H1 (cell line): ENCODE measurements at regions not wholly inside any gene's neighbourhood (a gene's known extent, or its start where the extent isn't known, plus 50 kb on each side); places are given as distances from the start of the nearest gene placed in this dataset.

ENCODE experiments used
- CTCF ChIA-PET: fragments of 300-600 bp; sonication (Branson Sonifier 250); formaldehyde crosslinking; loops from one replicate; lab custom pipeline; 2021; ENCODE audit not compliant: partially characterized antibody; lab: Charles Lee
- POLR2A ChIA-PET: fragments of 300-600 bp; sonication (Branson Sonifier 250); formaldehyde crosslinking; loops from one replicate; lab custom pipeline; 2021; ENCODE audit warnings: inconsistent platforms; ENCODE audit not compliant: partially characterized antibody; lab: Charles Lee
- DNase-seq, 2 experiments: peaks; one replicate each; pipeline versions ENCODE4 v3.0.0 to v3.0.0-alpha.2; 2010 to 2022; ENCODE audit warnings: low spot score in 2 of 2, low read depth in 1 of 2, mixed read lengths in 1 of 2
- FAIRE-seq: peaks from 2 replicates; lab custom pipeline; 2011; peaks lifted over from hg19 to GRCh38; lab: Jason Lieb, UNC
- H2AFZ ChIP-seq: 2 replicates; pipeline ENCODE4 v1.8.1; 2012; ENCODE audit warnings: low read length, inconsistent platforms
- H2AK5ac ChIP-seq: 2 replicates; pipeline ENCODE4 v1.6.1; 2013; ENCODE audit warnings: low read depth, low read length
- H2BK120ac ChIP-seq: replicated peaks from 2 replicates; pipeline ENCODE3; 2013; ENCODE audit warnings: low read depth, low read length, inconsistent platforms
- H2BK12ac ChIP-seq: 2 replicates; pipeline ENCODE4 v1.6.1; 2013; ENCODE audit warnings: low read depth, low read length
- H2BK15ac ChIP-seq: 2 replicates; pipeline ENCODE4 v1.6.1; 2013; ENCODE audit warnings: low read length
- H2BK20ac ChIP-seq: 2 replicates; pipeline ENCODE4 v1.6.1; 2013; ENCODE audit warnings: low read length
- H2BK5ac ChIP-seq: 2 replicates; pipeline ENCODE4 v1.6.1; 2013; ENCODE audit warnings: low read depth, low read length
- H3K14ac ChIP-seq: 2 replicates; pipeline ENCODE4 v1.6.1; 2013; ENCODE audit warnings: inconsistent platforms; ENCODE audit not compliant: insufficient read length
- H3K18ac ChIP-seq: 2 replicates; pipeline ENCODE4 v1.6.1; 2013; ENCODE audit warnings: low read length; ENCODE audit errors: extremely low read depth
- H3K23ac ChIP-seq: 2 replicates; pipeline ENCODE4 v1.6.1; 2013; ENCODE audit warnings: inconsistent platforms; ENCODE audit not compliant: insufficient read length
- H3K23me2 ChIP-seq: 2 replicates; pipeline ENCODE4 v1.6.1; 2013; ENCODE audit warnings: low read depth, low read length
- H3K27ac ChIP-seq: 2 replicates; pipeline ENCODE4 v1.6.1; 2011; ENCODE audit warnings: low read depth, low read length, inconsistent platforms
- H3K27me3 ChIP-seq, 4 experiments: replicated peaks in 1 of 4; 1 replicate in 1 of 4; 2 replicates in 3 of 4; pipeline versions ENCODE4 v1.6.1 to v1.8.1; 2011 to 2013; ENCODE audit warnings: low read length in 3 of 4, mild to moderate bottlenecking in 3 of 4, inconsistent platforms in 2 of 4, mixed read lengths in 2 of 4, moderate library complexity in 1 of 4; ENCODE audit not compliant: control insufficient read depth in 3 of 4, insufficient read depth in 3 of 4; ENCODE audit errors: extremely low read depth in 1 of 4
- H3K36me3 ChIP-seq, 4 experiments: 2 replicates each; pipeline versions ENCODE4 v1.6.1 to v1.8.1; 2011 to 2013; ENCODE audit warnings: mild to moderate bottlenecking in 4 of 4, low read length in 3 of 4, moderate library complexity in 2 of 4, control low read depth in 1 of 4, inconsistent platforms in 1 of 4; ENCODE audit not compliant: insufficient read depth in 4 of 4, control insufficient read depth in 2 of 4
- H3K4ac ChIP-seq: replicated peaks from 2 replicates; pipeline ENCODE3; 2013; ENCODE audit warnings: low read length, low read depth, mixed read lengths, inconsistent platforms; ENCODE audit not compliant: insufficient read length
- H3K4me1 ChIP-seq, 4 experiments: replicated peaks in 1 of 4; 1 replicate in 1 of 4; 2 replicates in 3 of 4; pipeline versions ENCODE4 v1.6.1 to v1.8.1; 2011 to 2013; ENCODE audit warnings: low read length in 3 of 4, inconsistent platforms in 2 of 4, mixed read lengths in 1 of 4; ENCODE audit not compliant: insufficient read depth in 4 of 4, control insufficient read depth in 3 of 4
- H3K4me2 ChIP-seq, 2 experiments: 2 replicates each; pipeline versions ENCODE4 v1.6.1 to v1.8.1; 2011 to 2013; ENCODE audit warnings: low read depth in 2 of 2, low read length in 2 of 2, control low read depth in 1 of 2, inconsistent platforms in 1 of 2, mild to moderate bottlenecking in 1 of 2; ENCODE audit not compliant: insufficient read depth in 1 of 2
- H3K4me3 ChIP-seq, 4 experiments: fragments of 200-600, 300-600 bp in 1 of 4; sonication (generic), shearing (Covaris generic), sonication (Bioruptor Twin) in 1 of 4; 2 replicates each; pipeline versions ENCODE4 v1.5.1 to v1.8.1; 2011 to 2016; ENCODE audit warnings: low read length in 4 of 4, low read depth in 3 of 4, control low read depth in 2 of 4, inconsistent platforms in 2 of 4, mild to moderate bottlenecking in 2 of 4, mixed read lengths in 1 of 4, moderate library complexity in 1 of 4; ENCODE audit not compliant: insufficient read depth in 2 of 4; ENCODE audit errors: extremely low read depth in 1 of 4
- H3K56ac ChIP-seq: replicated peaks from 2 replicates; pipeline ENCODE3; 2013; ENCODE audit warnings: low read depth, mild to moderate bottlenecking, mixed read lengths, low read length, inconsistent platforms; ENCODE audit not compliant: insufficient read length
- H3K79me1 ChIP-seq: 2 replicates; pipeline ENCODE4 v1.6.1; 2013; ENCODE audit warnings: low read depth, low read length, control low read depth
- H3K79me2 ChIP-seq, 2 experiments: 2 replicates each; pipeline versions ENCODE4 v1.6.1 to v1.8.1; 2012 to 2013; ENCODE audit warnings: low read length in 2 of 2, mild to moderate bottlenecking in 2 of 2, inconsistent platforms in 1 of 2; ENCODE audit not compliant: insufficient read depth in 2 of 2, control insufficient read depth in 1 of 2
- H3K9ac ChIP-seq, 4 experiments: replicated peaks in 1 of 4; 1 replicate in 1 of 4; 2 replicates in 3 of 4; pipeline versions ENCODE4 v1.6.1 to v1.8.1; 2011 to 2013; ENCODE audit warnings: low read depth in 3 of 4, low read length in 3 of 4, control low read depth in 2 of 4, mild to moderate bottlenecking in 2 of 4, moderate library complexity in 2 of 4, inconsistent platforms in 1 of 4; ENCODE audit errors: extremely low read depth in 1 of 4
- H3K9me3 ChIP-seq, 2 experiments: 2 replicates each; pipeline versions ENCODE4 v1.6.1 to v1.8.1; 2012 to 2013; ENCODE audit warnings: mild to moderate bottlenecking in 2 of 2, moderate library complexity in 2 of 2, control low read depth in 1 of 2, inconsistent platforms in 1 of 2, low read depth in 1 of 2, low read length in 1 of 2, mixed read lengths in 1 of 2; ENCODE audit not compliant: insufficient read depth in 2 of 2
- H4K20me1 ChIP-seq, 2 experiments: replicated peaks in 1 of 2; 2 replicates each; pipeline versions ENCODE3 to v1.8.1; 2011 to 2013; ENCODE audit warnings: inconsistent platforms in 2 of 2, low read length in 2 of 2, mild to moderate bottlenecking in 1 of 2; ENCODE audit not compliant: insufficient read depth in 2 of 2, control insufficient read depth in 1 of 2
- H4K5ac ChIP-seq: 2 replicates; pipeline ENCODE4 v1.6.1; 2013; ENCODE audit warnings: low read length, low read depth, mixed read lengths, inconsistent platforms; ENCODE audit not compliant: insufficient read length
- H4K8ac ChIP-seq: 2 replicates; pipeline ENCODE4 v1.8.0; 2013; ENCODE audit warnings: mild to moderate bottlenecking, moderate library complexity, low read length, inconsistent platforms; ENCODE audit not compliant: insufficient read depth; ENCODE audit errors: extremely low read depth
- H4K91ac ChIP-seq: replicated peaks from 2 replicates; pipeline ENCODE3; 2013; ENCODE audit warnings: low read length, mixed read lengths, inconsistent platforms; ENCODE audit not compliant: insufficient read length
- BCL11A ChIP-seq, 2 experiments: IDR thresholded peaks; one replicate each; pipeline ENCODE4 v1.6.1; 2011; ENCODE audit warnings: low read depth in 2 of 2, low read length in 2 of 2, mild to moderate bottlenecking in 2 of 2
- CHD1 ChIP-seq: IDR thresholded peaks from 2 replicates; pipeline ENCODE4 v1.6.1; 2012; ENCODE audit warnings: low read depth, low read length, improper control_type of control experiment
- GABPA ChIP-seq: IDR thresholded peaks from 2 replicates; pipeline ENCODE4 v1.6.1; 2011; ENCODE audit warnings: mild to moderate bottlenecking, low read length, moderate library complexity, borderline replicate concordance; ENCODE audit not compliant: insufficient read depth
- NANOG ChIP-seq: IDR thresholded peaks from 2 replicates; pipeline ENCODE4 v1.6.1; 2011; ENCODE audit warnings: low read length, low read depth, mild to moderate bottlenecking, inconsistent platforms; ENCODE audit not compliant: insufficient read depth, poor library complexity, severe bottlenecking
- SAP30 ChIP-seq: fragments of 300-600 bp; sonication (generic); IDR thresholded peaks from 2 replicates; pipeline ENCODE4 v1.7.1; 2012; ENCODE audit warnings: low read length, moderate library complexity, mild to moderate bottlenecking, inconsistent platforms; ENCODE audit not compliant: insufficient read depth, insufficient replicate concordance
- SIRT6 ChIP-seq: IDR thresholded peaks from one replicate; pipeline ENCODE4 v1.7.1; 2012; ENCODE audit warnings: low read length, inconsistent platforms
- TCF12 ChIP-seq: IDR thresholded peaks from 2 replicates; pipeline ENCODE4 v1.6.1; 2011; ENCODE audit warnings: low read depth, mild to moderate bottlenecking, low read length
- YY1 ChIP-seq: IDR thresholded peaks from 2 replicates; pipeline ENCODE4 v1.6.1; 2011; ENCODE audit warnings: low read depth, mild to moderate bottlenecking, low read length
- WGBS, 2 experiments: shearing (Covaris generic) in 1 of 2; methylation state at CpG; one replicate each; pipeline versions ENCODE4 v1.1.6 to v1.1.7; 2013 to 2015; ENCODE audit warnings: low lambda C conversion rate in 2 of 2, mixed read lengths in 2 of 2, inconsistent platforms in 1 of 2, low coverage in 1 of 2, missing lambda C conversion rate in 1 of 2; ENCODE audit not compliant: insufficient replicate concordance in 2 of 2, insufficient coverage in 1 of 2, insufficient read length in 1 of 2; ENCODE audit errors: extremely low coverage in 1 of 2, missing lambda C conversion rate in 1 of 2; 5-methylcytosine and 5-hydroxymethylcytosine counted together

DNA sequence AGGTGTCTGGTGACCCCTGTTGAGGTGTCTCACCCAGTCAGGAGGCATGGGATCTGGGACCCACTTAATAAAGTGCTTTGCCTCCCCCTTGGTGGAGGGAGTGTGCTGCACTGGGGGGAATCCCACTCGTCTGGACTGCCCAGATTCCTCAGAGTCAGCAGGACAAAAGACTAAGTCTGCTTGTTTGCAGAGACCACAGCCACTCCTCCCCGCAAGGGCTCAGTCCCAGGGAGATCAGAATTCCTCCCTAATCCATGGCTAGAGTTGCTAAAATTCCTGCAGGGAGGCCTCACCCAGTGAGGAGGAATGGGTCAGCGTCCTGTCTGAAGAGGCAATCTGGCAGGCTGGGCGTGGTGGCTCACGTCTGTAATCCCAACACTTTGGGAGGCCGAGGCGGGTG, 442.2 kb downstream of the PABPC4L start (continued):
- TF ChIP-seq CHD1 = no peak

DNA sequence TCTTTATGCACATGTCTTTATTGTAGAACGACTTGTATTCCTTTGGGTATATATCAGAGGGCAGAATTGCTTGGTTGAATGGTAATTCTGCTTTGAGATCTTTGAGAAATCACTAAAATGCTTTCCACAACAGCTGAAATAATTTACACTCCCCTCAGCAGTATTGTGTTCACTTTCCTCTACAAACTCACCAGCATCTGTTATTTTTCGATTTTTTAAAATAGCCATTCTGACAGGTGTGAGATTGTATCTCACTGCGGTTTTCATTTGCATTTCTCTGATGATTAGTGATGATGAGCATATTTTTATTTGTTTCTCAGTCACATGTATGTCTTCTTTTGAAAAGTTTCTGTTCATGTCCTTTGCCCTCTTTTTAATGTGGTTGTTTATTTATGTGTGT, 459.8 kb downstream of the PABPC4L start:
- H4K5ac ChIP-seq = no peak overlapping the region
- no peaks in the 10 kb centered on the region for H3K79me1 ChIP-seq
- no peaks in the 10 kb centered on the region for H3K79me2 ChIP-seq
- no peak overlapping the region for H3K23ac ChIP-seq
- H2BK120ac ChIP-seq = no peak overlapping the region
- H3K9ac ChIP-seq = no peak overlapping the region
- H4K20me1 ChIP-seq = no peaks in the 10 kb centered on the region
- no peak overlapping the region for H3K18ac ChIP-seq
- no peak overlapping the region for H4K91ac ChIP-seq
- ChIA-PET POLR2A (no interaction called here), CTCF (no interaction called here)
- no peak overlapping the region for H2BK5ac ChIP-seq
- FAIRE-seq (no peak), DNase-seq (no peak)
- H3K4me1 ChIP-seq = no peaks in the 10 kb centered on the region
- no peak overlapping the region for H3K4me3 ChIP-seq
- WGBS, 2 experiments = 90% methylated on average over 3 of the region's 3 CpGs; no CpG with 5 or more reads in 1 of the 2 experiments
- H2AK5ac ChIP-seq = no peak overlapping the region
- H3K56ac ChIP-seq = no peak overlapping the region
- H3K27ac ChIP-seq = no peak overlapping the region
- no peak overlapping the region for H3K4me2 ChIP-seq
- H3K36me3 ChIP-seq = no peaks in the 10 kb centered on the region
- H3K14ac ChIP-seq = no peak overlapping the region
- H3K4ac ChIP-seq = no peak overlapping the region
- no peak for TF ChIP-seq GABPA
- no peak for TF ChIP-seq NANOG
- no peak for TF ChIP-seq SAP30
- TF ChIP-seq SIRT6 = no peak
- TF ChIP-seq BCL11A (IDR thresholded peaks at IDR 0.05; ENCODE audit: low read depth in 2 of 2, low read length in 2 of 2) = no peak
- TF ChIP-seq YY1 = no peak
- no peak for TF ChIP-seq TCF12
- no peak overlapping the region for H2BK20ac ChIP-seq
- H2BK15ac ChIP-seq = no peak overlapping the region
- no peaks in the 10 kb centered on the region for H3K23me2 ChIP-seq
- H2BK12ac ChIP-seq = no peak overlapping the region
- H2AFZ ChIP-seq = no peak overlapping the region
- H3K9me3 ChIP-seq = no peaks in the 10 kb centered on the region; a peak in 1 of 4 replicates
- H3K27me3 ChIP-seq = no peaks in the 10 kb centered on the region
- no peak overlapping the region for H4K8ac ChIP-seq
